Esophagus muscularis mucosa (tissue), 4 donors: ENCODE measurements at regions not wholly inside any gene's neighbourhood (a gene's known extent, or its start where the extent isn't known, plus 50 kb on each side); places are given as distances from the start of the nearest gene placed in this dataset.

Experiments
- CTCF ChIP-seq, 3 experiments: fragments of 200-600 bp in 2 of 3; fragments of 450-650 bp in 1 of 3; sonication (generic) in 2 of 3; IDR thresholded peaks; one replicate each; pipeline ENCODE4 v1.5.1; 2017 to 2019; ENCODE audit warnings: antibody characterized with exemption in 3 of 3, mild to moderate bottlenecking in 2 of 3, moderate library complexity in 1 of 3
- EP300 ChIP-seq: sonication (generic); formaldehyde crosslinking; IDR thresholded peaks from one replicate; pipeline ENCODE4 v1.6.1; 2017; ENCODE audit warnings: antibody characterized with exemption
- POLR2A ChIP-seq: fragments of 450-650 bp; IDR thresholded peaks from one replicate; pipeline ENCODE4 v1.6.1; 2017; ENCODE audit warnings: antibody characterized with exemption, moderate library complexity, mild to moderate bottlenecking, low read depth
- POLR2AphosphoS5 ChIP-seq, 2 donors: sonication (generic); formaldehyde crosslinking; IDR thresholded peaks; one replicate each; pipeline ENCODE4 v1.6.1; 2017; ENCODE audit warnings: antibody characterized with exemption in 2 of 2

DNA sequence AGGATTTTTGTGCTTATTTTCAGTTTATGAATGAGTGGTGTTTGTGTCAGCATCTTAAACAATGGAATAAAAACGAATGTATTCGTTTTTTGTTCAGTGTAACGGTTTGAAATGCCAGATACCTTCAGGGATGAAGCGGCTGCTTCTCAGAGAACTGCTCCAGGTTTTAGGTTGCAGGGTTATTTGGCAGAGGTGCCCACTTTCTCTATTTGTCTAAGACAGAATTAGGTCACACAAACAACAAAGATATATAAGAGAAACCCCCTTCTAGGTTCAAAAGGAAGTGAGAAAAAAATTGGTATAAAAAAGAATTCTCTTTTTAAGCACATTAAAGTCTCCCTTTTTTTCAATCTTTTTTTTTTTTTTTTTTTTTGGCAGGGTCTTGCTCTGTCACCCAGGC lies 98.9 kb downstream of the MFAP3L start:
- TF ChIP-seq CTCF (IDR thresholded peaks at IDR 0.05) (no peak), POLR2A (no peak), EP300 (no peak), POLR2AphosphoS5 (IDR thresholded peaks at IDR 0.05) (no peak)
